GM12892 (cell line): ENCODE measurements at regions not wholly inside any gene's neighbourhood (a gene's known extent, or its start where the extent isn't known, plus 50 kb on each side); places are given as distances from the start of the nearest gene placed in this dataset.

ENCODE experiments used
- POLR2A ChIP-seq: IDR thresholded peaks from 2 replicates; pipeline ENCODE4 v1.6.1; 2011; ENCODE audit warnings: low read depth, low read length, control low read depth
- POLR2AphosphoS5 ChIP-seq: IDR thresholded peaks from 2 replicates; pipeline ENCODE4 v1.6.1; 2011; ENCODE audit warnings: low read depth, low read length, control low read depth
- TAF1 ChIP-seq: IDR thresholded peaks from 2 replicates; pipeline ENCODE4 v1.6.1; 2011; ENCODE audit warnings: low read depth, mild to moderate bottlenecking, control low read depth, low read length, borderline replicate concordance

- TF ChIP-seq POLR2A (no peak), TAF1 (no peak), POLR2AphosphoS5 (no peak)
Observed at GRCh38 chr7:81590131-81590530, 179.7 kb downstream of the HGF start.
